ENCODE measurements at regions not wholly inside any gene's neighbourhood (a gene's known extent, or its start where the extent isn't known, plus 50 kb on each side); places are given as distances from the start of the nearest gene placed in this dataset.
"Not testable (repeated sequence)": the region's sequence is repeated elsewhere in the genome, so short reads cannot be mapped to it uniquely, and the experiment has no call there.

GRCh38 chr10:53647221-53647620 is 874.6 kb upstream of the MBL2 start:
- DNase-seq = not testable (repeated sequence)

GRCh38 chr10:53646525-53646924 is 873.9 kb upstream of the MBL2 start:
- no peak for DNase-seq

GRCh38 chr10:53645951-53646350 is 873.4 kb upstream of the MBL2 start:
- no peak for DNase-seq

GRCh38 chr10:53638006-53638405 is 865.4 kb upstream of the MBL2 start:
- no peak for DNase-seq

- DNase-seq = no peak
Observed at GRCh38 chr10:53624722-53625121, 852.1 kb upstream of the MBL2 start.

GRCh38 chr10:53622201-53622600 is 849.6 kb upstream of the MBL2 start:
- DNase-seq = no peak

GRCh38 chr10:53619671-53620070 is 847.1 kb upstream of the MBL2 start:
- no peak for DNase-seq

- DNase-seq = no peak
Observed at GRCh38 chr10:53607691-53608090, 835.1 kb upstream of the MBL2 start.

- no peak for DNase-seq
Observed at GRCh38 chr10:53606981-53607380, 834.4 kb upstream of the MBL2 start.

- peak in 1 of 2 experiments; percentile 1 for DNase-seq
Observed at GRCh38 chr10:53601260-53601875, 828.8 kb upstream of the MBL2 start.

GRCh38 chr10:53598914-53599313 is 826.3 kb upstream of the MBL2 start:
- DNase-seq = no peak

- DNase-seq = no peak
Observed at GRCh38 chr10:53597835-53598251, 825.3 kb upstream of the MBL2 start.

GRCh38 chr10:53580465-53580864 is 807.9 kb upstream of the MBL2 start:
- no peak for DNase-seq

- no peak for DNase-seq
Observed at GRCh38 chr10:53579773-53580172, 807.2 kb upstream of the MBL2 start.

- no peak for DNase-seq
Observed at GRCh38 chr10:53574024-53574423, 801.4 kb upstream of the MBL2 start.

- no peak for DNase-seq
Observed at GRCh38 chr10:53573498-53573897, 800.9 kb upstream of the MBL2 start.

GRCh38 chr10:53572799-53573198 is 800.2 kb upstream of the MBL2 start:
- DNase-seq = no peak

- DNase-seq = no peak
Observed at GRCh38 chr10:53570221-53570620, 797.6 kb upstream of the MBL2 start.

- DNase-seq = no peak
Observed at GRCh38 chr10:53569455-53569854, 796.9 kb upstream of the MBL2 start.

GRCh38 chr10:53548664-53549063 is 776.1 kb upstream of the MBL2 start:
- no peak for DNase-seq

- DNase-seq = no peak
Observed at GRCh38 chr10:53547364-53547763, 774.8 kb upstream of the MBL2 start.

- no peak for DNase-seq
Observed at GRCh38 chr10:53543410-53543809, 770.8 kb upstream of the MBL2 start.

- no peak for DNase-seq
Observed at GRCh38 chr10:53537508-53537907, 764.9 kb upstream of the MBL2 start.

- no peak for DNase-seq
Observed at GRCh38 chr10:53536322-53536721, 763.7 kb upstream of the MBL2 start.

- DNase-seq = no peak
Observed at GRCh38 chr10:53534428-53534827, 761.8 kb upstream of the MBL2 start.

GRCh38 chr10:53528974-53529373 is 756.4 kb upstream of the MBL2 start:
- no peak for DNase-seq
